Upper lobe of left lung (tissue), 4 donors: ENCODE measurements at regions not wholly inside any gene's neighbourhood (a gene's known extent, or its start where the extent isn't known, plus 50 kb on each side); places are given as distances from the start of the nearest gene placed in this dataset.

Experiments used
- EP300 ChIP-seq, 4 donors: sonication (generic); formaldehyde crosslinking; IDR thresholded peaks; one replicate each; pipeline ENCODE4 v1.5.1; 2017; ENCODE audit warnings: antibody characterized with exemption in 4 of 4, control low read depth in 2 of 4
- POLR2A ChIP-seq, 4 donors: fragments of 450-650 bp; IDR thresholded peaks; one replicate each; pipeline ENCODE4 v1.5.1; 2016 to 2017; ENCODE audit warnings: antibody characterized with exemption in 4 of 4, mild to moderate bottlenecking in 2 of 4
- POLR2AphosphoS5 ChIP-seq, 2 donors: sonication (generic); formaldehyde crosslinking; IDR thresholded peaks; one replicate each; pipeline ENCODE4 v1.5.1; 2017; ENCODE audit warnings: antibody characterized with exemption in 2 of 2
- TF ChIP-seq, protein P1 (sequence below), 6 experiments: fragments of 450-650 bp in 4 of 6; fragments of 200-600 bp in 2 of 6; sonication (generic) in 2 of 6; IDR thresholded peaks; one replicate each; pipeline ENCODE4 v1.5.1; 2016 to 2019; ENCODE audit warnings: antibody characterized with exemption in 6 of 6

DNA sequence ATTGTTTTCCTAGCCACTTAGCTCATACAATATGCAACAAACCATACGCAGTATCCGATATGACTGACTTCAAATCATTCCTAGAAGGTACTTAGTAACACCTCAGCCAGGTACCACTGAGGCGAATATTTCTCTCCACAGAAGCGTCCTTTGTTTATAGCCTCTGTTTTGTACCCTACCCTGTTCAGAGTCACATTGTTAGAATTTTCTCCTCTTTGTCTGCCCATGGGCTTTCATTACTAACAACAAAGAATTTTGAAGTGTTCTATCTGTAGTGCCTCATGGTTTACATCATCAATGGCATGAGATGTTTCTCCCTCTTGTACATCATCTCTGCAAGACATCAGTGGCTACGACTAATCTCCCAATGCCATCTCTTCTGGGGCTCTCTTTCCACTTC is 212.4 kb upstream of the GLI3 start:
- TF ChIP-seq, protein P1, sequence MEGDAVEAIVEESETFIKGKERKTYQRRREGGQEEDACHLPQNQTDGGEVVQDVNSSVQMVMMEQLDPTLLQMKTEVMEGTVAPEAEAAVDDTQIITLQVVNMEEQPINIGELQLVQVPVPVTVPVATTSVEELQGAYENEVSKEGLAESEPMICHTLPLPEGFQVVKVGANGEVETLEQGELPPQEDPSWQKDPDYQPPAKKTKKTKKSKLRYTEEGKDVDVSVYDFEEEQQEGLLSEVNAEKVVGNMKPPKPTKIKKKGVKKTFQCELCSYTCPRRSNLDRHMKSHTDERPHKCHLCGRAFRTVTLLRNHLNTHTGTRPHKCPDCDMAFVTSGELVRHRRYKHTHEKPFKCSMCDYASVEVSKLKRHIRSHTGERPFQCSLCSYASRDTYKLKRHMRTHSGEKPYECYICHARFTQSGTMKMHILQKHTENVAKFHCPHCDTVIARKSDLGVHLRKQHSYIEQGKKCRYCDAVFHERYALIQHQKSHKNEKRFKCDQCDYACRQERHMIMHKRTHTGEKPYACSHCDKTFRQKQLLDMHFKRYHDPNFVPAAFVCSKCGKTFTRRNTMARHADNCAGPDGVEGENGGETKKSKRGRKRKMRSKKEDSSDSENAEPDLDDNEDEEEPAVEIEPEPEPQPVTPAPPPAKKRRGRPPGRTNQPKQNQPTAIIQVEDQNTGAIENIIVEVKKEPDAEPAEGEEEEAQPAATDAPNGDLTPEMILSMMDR (IDR thresholded peaks at IDR 0.05) = no peak
- TF ChIP-seq EP300 (IDR thresholded peaks at IDR 0.05) (no peak), POLR2A (IDR thresholded peaks at IDR 0.05) (no peak), POLR2AphosphoS5 (IDR thresholded peaks at IDR 0.05) (no peak)
